ENCODE measurements at regions not wholly inside any gene's neighbourhood (a gene's known extent, or its start where the extent isn't known, plus 50 kb on each side); places are given as distances from the start of the nearest gene placed in this dataset.

- no peak for DNase-seq
Measured at GRCh38 chr5:142473038-142473437, 148.2 kb upstream of the SPRY4 start.

- peak; percentile 53 to 62 for DNase-seq
Measured at GRCh38 chr5:142472306-142472951, 147.6 kb upstream of the SPRY4 start.

GRCh38 chr5:142466195-142466971, 141.6 kb upstream of the SPRY4 start:
- no peak for DNase-seq

GRCh38 chr5:142465476-142465875, 140.7 kb upstream of the SPRY4 start:
- DNase-seq, result no peak

GRCh38 chr5:142463904-142464303, 139.1 kb upstream of the SPRY4 start:
- no peak for DNase-seq

GRCh38 chr5:142461028-142461590, 136.3 kb upstream of the SPRY4 start:
- DNase-seq, result no peak

- DNase-seq, result no peak
Measured at GRCh38 chr5:142459209-142459608, 134.4 kb upstream of the SPRY4 start.

- DNase-seq, result no peak
Measured at GRCh38 chr5:142455856-142456255, 131.0 kb upstream of the SPRY4 start.

- no peak for DNase-seq
Measured at GRCh38 chr5:142453932-142454331, 129.1 kb upstream of the SPRY4 start.

- DNase-seq, result no peak
Measured at GRCh38 chr5:142450419-142450818, 125.6 kb upstream of the SPRY4 start.

- no peak for DNase-seq
Measured at GRCh38 chr5:142447887-142448286, 123.1 kb upstream of the SPRY4 start.

- no peak for DNase-seq
Measured at GRCh38 chr5:142446960-142447279, 122.1 kb upstream of the SPRY4 start.

GRCh38 chr5:142446131-142446959, 121.5 kb upstream of the SPRY4 start:
- DNase-seq, result no peak

GRCh38 chr5:142445266-142445665, 120.4 kb upstream of the SPRY4 start:
- no peak for DNase-seq

- DNase-seq, result no peak
Measured at GRCh38 chr5:142441616-142442015, 116.8 kb upstream of the SPRY4 start.

- no peak for DNase-seq
Measured at GRCh38 chr5:142439207-142439860, 114.5 kb upstream of the SPRY4 start.

GRCh38 chr5:142438573-142438972, 113.8 kb upstream of the SPRY4 start:
- no peak for DNase-seq

GRCh38 chr5:142437563-142437962, 112.7 kb upstream of the SPRY4 start:
- no peak for DNase-seq

GRCh38 chr5:142435410-142436115, 110.7 kb upstream of the SPRY4 start:
- DNase-seq, result no peak

- no peak for DNase-seq
Measured at GRCh38 chr5:142434322-142434612, 109.4 kb upstream of the SPRY4 start.

GRCh38 chr5:142433526-142434321, 108.9 kb upstream of the SPRY4 start:
- no peak for DNase-seq

GRCh38 chr5:142432961-142433360, 108.1 kb upstream of the SPRY4 start:
- DNase-seq, result peak; percentile 36 to 40

All from activated CD4-positive, alpha-beta T cell treated with anti-CD3 and anti-CD28 coated beads for 4 hours (primary cell).